Activated T-helper 1 cell treated with anti-CD3 and anti-CD28 coated beads, Interleukin-12 subunit alpha, Interleukin-12 subunit beta, Interleukin-2, Interleukin-4 antibody, amounts not matched to agents 30 ng/mL and 10 ng/mL and 1 ng/mL, durations not matched to agents 14 hours and 24 hours and 36 hours (primary cell): ENCODE measurements at regions not wholly inside any gene's neighbourhood (a gene's known extent, or its start where the extent isn't known, plus 50 kb on each side); places are given as distances from the start of the nearest gene placed in this dataset.

Experiments
- DNase-seq: peaks from one replicate; pipeline ENCODE4 v3.0.0; 2021; ENCODE audit warnings: low spot score
- H3K27ac Mint-ChIP-seq: one replicate; pipeline ENCODE4 v1.8.0; 2021; ENCODE audit warnings: mild to moderate bottlenecking, mixed read lengths
- H3K27me3 Mint-ChIP-seq: one replicate; pipeline ENCODE4 v1.8.0; 2022; ENCODE audit warnings: mild to moderate bottlenecking, moderate library complexity, mixed read lengths; ENCODE audit not compliant: insufficient read depth
- H3K36me3 Mint-ChIP-seq: one replicate; pipeline ENCODE4 v1.8.0; 2021; ENCODE audit warnings: low read depth, mixed read lengths
- H3K4me1 Mint-ChIP-seq: one replicate; pipeline ENCODE4 v1.8.0; 2021; ENCODE audit warnings: low read depth, mixed read lengths
- H3K4me3 Mint-ChIP-seq: one replicate; pipeline ENCODE4 v1.8.0; 2021; ENCODE audit warnings: mild to moderate bottlenecking, moderate library complexity, mixed read lengths
- H3K9me3 Mint-ChIP-seq: one replicate; pipeline ENCODE4 v1.8.0; 2021; ENCODE audit warnings: mixed read lengths
- intact Hi-C: fragments of 100-400 bp; cut with micrococcal nuclease; formaldehyde crosslinking; loops from one replicate; pipeline ENCODE4 v1.15.1; 2024

DNA sequence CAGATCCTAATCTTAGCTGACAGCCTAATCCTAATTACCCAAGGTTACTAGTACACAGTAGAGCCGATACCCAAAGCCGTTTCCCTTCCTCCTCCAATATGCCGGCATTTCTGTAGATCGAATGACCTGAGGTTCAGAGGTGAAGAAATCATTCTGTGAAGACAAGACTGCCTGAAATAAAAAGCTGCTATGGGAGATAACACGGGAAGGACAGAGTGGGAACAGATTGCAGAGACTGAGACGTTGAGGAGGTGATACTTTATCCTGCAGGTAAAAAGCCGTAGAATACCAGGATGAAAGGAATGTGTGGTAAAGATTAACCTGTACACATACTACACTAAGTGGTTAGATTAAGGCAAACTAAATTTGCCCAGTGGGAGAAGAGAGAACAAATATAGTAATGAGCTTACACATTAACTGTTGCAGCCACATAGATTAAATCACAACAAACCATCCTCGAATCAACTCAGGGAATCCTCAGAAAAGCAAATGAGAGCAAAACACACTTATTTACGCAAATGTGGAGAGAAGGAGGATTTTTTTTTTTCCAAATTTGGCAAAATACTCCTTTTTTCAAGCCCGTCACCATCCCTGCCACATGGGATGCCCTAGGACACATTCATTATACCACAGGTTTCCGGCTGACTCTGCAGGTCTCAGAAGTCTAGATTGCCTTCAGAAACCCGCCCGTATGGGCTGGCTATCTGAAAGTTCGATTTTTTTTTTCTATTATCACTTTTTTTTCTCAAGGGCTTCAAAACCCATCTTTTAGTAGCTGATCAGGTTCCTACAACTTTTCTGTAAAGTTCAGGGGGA lies 188.0 kb downstream of the TTC8 start:
- H3K4me1 Mint-ChIP-seq: no peaks in the 10 kb centered on the region
- H3K4me3 Mint-ChIP-seq: no peak overlapping the region
- intact Hi-C loops: loop anchor here (2.0 kb wide), 2 partner anchors 346 to 520 kb away; no protein-coding TSS in a partner anchor

DNA sequence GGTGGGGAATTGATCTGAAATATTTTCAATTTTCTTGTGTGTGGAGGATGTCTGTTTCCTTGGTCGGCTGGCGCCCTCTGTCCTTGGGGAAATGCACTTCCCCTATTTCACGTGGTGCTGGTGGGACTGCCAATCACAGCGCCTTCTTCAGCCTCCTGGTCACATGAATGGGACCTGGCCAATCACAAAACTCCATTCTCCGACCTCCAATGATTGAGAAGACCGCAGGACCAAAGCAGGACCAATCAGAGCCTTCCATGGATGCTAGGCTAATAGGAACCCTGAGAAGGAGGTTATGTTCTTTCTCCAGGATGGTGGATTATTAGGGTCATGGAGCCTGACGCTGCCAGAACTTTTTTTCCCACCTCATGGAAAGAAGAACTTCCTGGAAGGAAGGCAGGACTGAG lies 188.7 kb downstream of the TTC8 start:
- intact Hi-C loops: loop anchor here (2.0 kb wide), 2 partner anchors 346 to 520 kb away; no protein-coding TSS in a partner anchor
- H3K9me3 Mint-ChIP-seq: no peaks in the 10 kb centered on the region
- no peaks in the 10 kb centered on the region for H3K4me1 Mint-ChIP-seq
- H3K4me3 Mint-ChIP-seq: no peak overlapping the region
- no peaks in the 10 kb centered on the region for H3K36me3 Mint-ChIP-seq
- DNase-seq: no peak
- H3K27ac Mint-ChIP-seq: no peak overlapping the region
- peaks cover 12% of the 10 kb centered on the region for H3K27me3 Mint-ChIP-seq

More for the DNA sequence above, 188.0 kb downstream of the TTC8 start:
- no peaks in the 10 kb centered on the region for H3K36me3 Mint-ChIP-seq
- H3K27ac Mint-ChIP-seq: no peak overlapping the region
- no peak for DNase-seq
- H3K27me3 Mint-ChIP-seq: peaks cover 11% of the 10 kb centered on the region
- no peaks in the 10 kb centered on the region for H3K9me3 Mint-ChIP-seq

DNA sequence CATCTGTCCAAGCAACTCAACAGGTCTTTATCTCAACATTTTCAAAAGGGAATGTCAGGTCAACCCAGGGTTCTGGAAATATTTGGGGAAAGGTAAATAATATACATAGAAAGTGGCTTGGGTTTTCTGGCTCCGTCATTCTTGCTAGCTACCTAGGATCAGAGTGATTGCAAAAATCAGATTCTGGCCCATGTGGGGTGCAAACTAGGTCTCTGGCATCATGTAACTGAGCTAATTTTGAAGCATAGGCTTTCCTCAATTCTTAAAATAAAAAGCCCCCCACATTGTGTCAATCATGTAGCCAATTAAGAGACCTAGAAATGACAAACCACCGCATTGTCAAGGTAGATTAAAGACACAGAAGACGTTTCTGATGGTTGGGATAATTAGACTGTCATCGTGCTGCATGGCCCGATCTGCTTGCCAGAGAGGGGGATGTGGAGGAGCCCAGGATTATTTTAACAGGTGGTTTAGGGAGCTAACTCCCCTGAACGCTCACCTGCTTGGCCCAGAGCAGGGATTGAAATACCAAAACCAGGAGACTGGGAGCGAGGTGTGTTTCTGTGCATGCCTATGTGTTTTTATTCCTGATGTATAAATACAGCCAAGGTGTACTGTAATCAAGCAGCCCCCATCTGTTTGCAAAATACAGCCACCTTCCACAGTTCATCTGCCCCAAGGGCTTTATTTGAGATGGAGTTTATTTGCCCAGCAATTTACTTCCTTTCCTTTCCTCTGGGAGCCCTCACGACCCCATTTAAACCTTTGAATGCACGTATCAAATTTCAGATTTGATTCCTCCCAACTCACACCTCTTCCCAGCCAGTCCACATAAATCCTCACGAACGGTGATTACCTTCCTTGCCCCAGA lies 189.5 kb downstream of the TTC8 start:
- intact Hi-C loops: loop anchor here (2.0 kb wide), 2 partner anchors 347 to 521 kb away; no protein-coding TSS in a partner anchor
- H3K4me1 Mint-ChIP-seq: no peaks in the 10 kb centered on the region
- no peaks in the 10 kb centered on the region for H3K9me3 Mint-ChIP-seq
- H3K4me3 Mint-ChIP-seq: no peak overlapping the region
- H3K27me3 Mint-ChIP-seq: peaks cover 15% of the 10 kb centered on the region
- H3K36me3 Mint-ChIP-seq: no peaks in the 10 kb centered on the region
- H3K27ac Mint-ChIP-seq: no peak overlapping the region
- DNase-seq: no peak

DNA sequence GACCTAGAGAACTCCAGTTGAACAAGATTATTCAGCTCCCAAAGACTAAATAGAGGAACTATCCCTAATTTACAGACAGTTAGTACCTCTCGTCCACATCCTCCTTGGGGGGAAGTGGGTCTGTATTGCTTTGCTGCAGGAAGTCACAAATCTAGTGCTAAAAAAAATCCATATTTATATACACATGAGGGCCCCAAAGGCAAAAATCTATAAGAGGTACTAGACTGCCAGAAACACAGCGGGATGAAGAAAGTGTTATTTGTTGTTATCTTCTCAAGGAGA lies 190.1 kb downstream of the TTC8 start:
- intact Hi-C loops: no loop called here
- Mint-ChIP-seq H3K36me3 (no peaks in the 10 kb centered on the region), H3K27ac (no peak overlapping the region), H3K4me3 (no peak overlapping the region), H3K4me1 (no peaks in the 10 kb centered on the region), H3K9me3 (no peaks in the 10 kb centered on the region), H3K27me3 (peaks cover 17% of the 10 kb centered on the region)
- DNase-seq: no peak

DNA sequence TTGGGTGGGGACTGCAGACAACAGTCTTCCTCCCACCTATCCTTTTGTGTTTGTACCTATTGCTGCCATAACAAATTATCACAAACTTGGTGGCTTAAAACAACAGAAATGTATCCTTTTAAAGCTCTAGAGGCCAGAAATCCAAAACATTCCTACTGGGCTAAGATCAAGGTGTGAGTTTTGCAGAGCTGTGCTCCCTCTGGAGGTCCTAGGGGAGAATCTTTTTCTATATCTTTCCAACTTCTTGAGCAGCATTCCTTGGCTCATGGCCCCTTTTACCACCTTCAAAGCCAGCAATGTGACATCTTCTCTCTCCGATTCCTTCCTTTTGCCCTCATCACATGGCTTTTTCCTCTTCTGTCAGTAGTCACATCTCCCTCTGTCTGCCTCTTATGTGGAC lies 190.6 kb downstream of the TTC8 start:
- Mint-ChIP-seq H3K9me3 (no peaks in the 10 kb centered on the region), H3K27me3 (peaks cover 17% of the 10 kb centered on the region), H3K4me1 (no peaks in the 10 kb centered on the region), H3K27ac (no peak overlapping the region), H3K36me3 (no peaks in the 10 kb centered on the region), H3K4me3 (no peak overlapping the region)
- intact Hi-C loops: no loop called here
- DNase-seq: no peak

DNA sequence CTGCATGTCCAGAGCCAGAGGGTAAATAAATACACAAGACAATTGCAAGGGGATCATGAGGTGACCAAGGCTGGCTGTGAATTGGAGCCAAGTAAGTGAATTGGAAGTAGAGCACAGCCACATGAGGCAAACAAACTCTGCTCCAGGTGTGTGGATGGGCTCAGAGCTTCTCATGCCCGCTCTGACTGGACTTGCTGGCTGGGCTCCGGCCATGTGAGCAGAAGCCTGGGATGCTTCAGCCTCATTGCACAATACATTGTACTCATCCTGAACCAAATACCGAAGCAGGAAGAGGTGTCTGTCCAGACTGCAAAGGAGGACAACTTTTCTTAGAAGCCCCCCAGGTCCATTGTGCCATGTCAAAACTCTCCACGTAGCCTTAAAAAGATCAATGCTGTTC lies 193.0 kb downstream of the TTC8 start:
- DNase-seq: no peak
- peaks cover 20% of the 10 kb centered on the region for H3K27me3 Mint-ChIP-seq
- no peaks in the 10 kb centered on the region for H3K36me3 Mint-ChIP-seq
- intact Hi-C loops: no loop called here
- H3K27ac Mint-ChIP-seq: no peak overlapping the region
- no peaks in the 10 kb centered on the region for H3K4me1 Mint-ChIP-seq
- no peaks in the 10 kb centered on the region for H3K9me3 Mint-ChIP-seq
- no peak overlapping the region for H3K4me3 Mint-ChIP-seq

DNA sequence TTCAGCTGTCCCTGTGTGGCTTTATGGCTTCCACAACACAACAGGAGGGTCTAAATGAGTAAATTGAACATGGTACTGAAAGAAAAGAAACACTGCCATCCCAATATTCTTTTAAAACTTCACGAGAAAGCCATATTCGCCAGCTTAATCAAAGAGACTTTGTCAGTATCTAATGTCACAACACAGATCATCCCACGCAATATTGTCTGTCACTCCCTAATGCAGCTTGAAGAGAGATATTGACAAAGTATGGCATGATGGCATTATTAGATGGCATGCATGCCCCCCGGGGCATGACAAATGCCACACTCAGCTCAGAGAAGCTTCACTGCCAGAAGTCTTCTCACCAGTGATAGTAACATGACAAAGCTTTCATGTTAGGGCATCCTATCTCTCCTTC lies 197.8 kb downstream of the TTC8 start:
- Mint-ChIP-seq H3K9me3 (no peaks in the 10 kb centered on the region), H3K27ac (no peak overlapping the region), H3K27me3 (peaks cover 35% of the 10 kb centered on the region), H3K4me3 (no peak overlapping the region), H3K36me3 (no peaks in the 10 kb centered on the region), H3K4me1 (no peaks in the 10 kb centered on the region)
- intact Hi-C loops: no loop called here
- no peak for DNase-seq

DNA sequence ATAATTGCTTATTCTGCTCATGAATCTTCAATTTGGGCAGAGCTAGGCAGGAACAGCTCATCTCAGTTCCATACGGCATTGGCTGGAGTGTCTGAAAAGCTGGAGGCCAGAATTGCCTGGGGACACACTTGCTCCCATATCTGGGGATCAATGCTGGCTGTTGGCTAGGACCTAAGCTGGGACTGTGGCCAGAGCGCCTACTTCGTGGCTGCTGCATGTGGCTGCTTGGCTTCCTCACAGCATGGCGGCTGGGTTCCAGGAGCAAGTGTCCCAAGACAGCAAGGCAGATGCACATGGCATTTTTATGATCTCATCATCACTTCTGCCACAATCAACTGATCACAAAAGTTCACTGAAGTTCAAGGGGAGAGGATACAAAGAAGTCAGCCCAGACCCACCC lies 200.2 kb downstream of the TTC8 start:
- Mint-ChIP-seq H3K4me3 (no peak overlapping the region), H3K9me3 (no peaks in the 10 kb centered on the region), H3K27me3 (peaks cover 39% of the 10 kb centered on the region), H3K27ac (no peak overlapping the region), H3K36me3 (no peaks in the 10 kb centered on the region), H3K4me1 (peaks cover 7% of the 10 kb centered on the region)
- intact Hi-C loops: loop anchor here (5.0 kb wide), 2 partner anchors 153 to 743 kb away; no protein-coding TSS in a partner anchor
- no peak for DNase-seq

DNA sequence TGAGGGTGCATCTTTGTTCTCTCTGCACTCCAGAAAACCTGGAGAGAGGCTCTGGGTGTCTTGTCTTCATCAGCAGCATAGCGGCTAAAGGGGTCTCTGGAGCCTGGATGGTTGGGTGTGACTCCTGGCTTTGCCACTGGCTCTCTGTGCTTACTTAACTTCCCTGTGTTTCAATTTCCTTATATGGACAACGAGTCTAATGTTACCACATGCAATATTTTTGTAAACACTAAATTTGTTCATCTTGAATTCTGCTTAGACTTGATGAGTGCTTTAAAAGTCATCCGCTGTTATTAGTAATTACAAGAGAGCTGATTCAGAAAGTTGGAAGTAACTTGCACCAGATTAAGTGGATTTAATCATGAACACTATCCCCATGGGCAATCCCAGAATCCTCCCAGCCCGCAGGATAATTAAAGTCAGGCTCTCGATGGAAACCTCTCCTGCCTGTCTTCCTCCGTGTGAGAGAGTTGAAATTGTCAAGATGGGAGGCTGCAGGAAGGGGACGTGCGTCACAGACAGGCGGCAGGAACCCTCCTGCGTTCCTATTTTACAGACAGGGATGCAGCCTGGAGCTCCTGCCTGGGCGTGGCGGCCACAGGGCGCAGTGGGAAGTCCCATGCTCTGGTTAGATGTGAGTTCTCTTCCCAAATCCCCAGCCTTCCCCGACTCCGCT lies 201.2 kb downstream of the TTC8 start:
- peaks cover 47% of the 10 kb centered on the region for H3K27me3 Mint-ChIP-seq
- no peak overlapping the region for H3K4me3 Mint-ChIP-seq
- H3K27ac Mint-ChIP-seq: no peak overlapping the region
- no peaks in the 10 kb centered on the region for H3K36me3 Mint-ChIP-seq
- intact Hi-C loops: loop anchor here (2.0 to 5.0 kb wide), 4 partner anchors 152 to 1209 kb away; no protein-coding TSS in a partner anchor
- no peak for DNase-seq
- peaks cover 7% of the 10 kb centered on the region for H3K4me1 Mint-ChIP-seq
- no peaks in the 10 kb centered on the region for H3K9me3 Mint-ChIP-seq

DNA sequence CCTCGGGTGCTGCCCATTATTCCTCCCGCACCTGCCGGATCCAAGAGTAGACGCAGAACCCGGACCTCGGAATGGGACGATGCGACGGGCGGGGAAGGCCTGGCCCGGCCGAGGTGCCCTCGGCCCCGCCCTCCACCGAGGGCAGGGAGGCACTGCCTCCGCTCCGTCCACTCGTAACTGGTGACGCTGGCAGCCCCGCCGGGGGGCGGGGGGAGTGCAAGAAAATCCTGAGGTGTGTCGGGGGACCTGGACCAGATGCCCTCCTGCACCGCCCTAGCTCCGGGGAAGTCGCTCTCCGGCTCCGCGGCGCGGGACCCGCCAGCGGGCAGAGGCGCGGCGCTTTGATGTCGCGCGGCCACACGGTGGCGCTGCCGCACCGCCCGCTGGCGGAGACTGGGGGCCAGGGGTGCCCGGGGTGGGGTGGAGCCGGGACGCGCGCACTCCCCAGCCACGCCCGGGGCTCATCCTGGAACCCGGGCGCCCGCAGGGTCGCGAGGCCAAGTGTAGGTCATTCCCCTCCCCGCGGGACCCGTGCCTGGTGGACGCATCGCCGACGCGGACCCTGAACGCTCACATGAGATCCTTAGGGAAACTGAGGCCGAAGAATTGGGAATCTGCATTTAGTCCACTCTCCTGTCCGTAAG lies 202.8 kb downstream of the TTC8 start:
- Mint-ChIP-seq H3K27ac (no peak overlapping the region), H3K9me3 (no peaks in the 10 kb centered on the region), H3K4me3 (peak overlapping the region; percentile 64), H3K4me1 (peaks cover 7% of the 10 kb centered on the region), H3K27me3 (peaks cover 49% of the 10 kb centered on the region), H3K36me3 (no peaks in the 10 kb centered on the region)
- intact Hi-C loops: loop anchor here (1.0 to 5.0 kb wide), 6 partner anchors 150 to 1208 kb away; no protein-coding TSS in a partner anchor
- peak; percentile 36 for DNase-seq

DNA sequence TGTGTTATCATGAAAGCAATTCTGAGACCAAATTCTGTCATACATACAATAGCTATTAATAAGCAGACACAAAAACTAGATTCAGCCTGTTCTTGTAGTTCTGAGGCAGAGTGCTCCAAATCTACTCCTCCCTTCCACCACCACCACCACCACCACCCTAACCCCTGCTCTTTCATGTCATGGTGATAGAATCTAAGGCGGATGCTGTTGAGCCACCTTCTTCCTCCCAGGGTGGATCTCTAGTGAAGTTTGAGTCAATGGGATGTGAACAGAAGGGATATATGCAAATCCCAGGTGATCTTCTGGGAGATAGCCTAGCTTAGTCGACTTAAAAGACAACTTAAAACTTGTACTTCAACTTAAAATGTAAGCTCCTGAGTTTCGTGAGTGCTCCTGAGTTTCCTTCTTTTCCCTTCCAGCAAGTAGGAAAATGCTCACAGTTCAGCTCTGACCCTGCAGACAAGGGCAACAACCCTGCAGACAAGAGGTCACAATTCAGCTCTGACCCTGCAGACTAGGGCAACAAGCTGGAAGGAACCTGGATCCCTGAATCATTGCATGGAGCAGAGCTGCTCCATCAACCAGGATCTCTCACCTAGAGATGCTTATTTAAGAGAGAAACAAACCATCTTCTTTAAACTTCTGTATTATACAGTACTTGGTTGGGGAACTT lies 204.1 kb downstream of the TTC8 start:
- peaks cover 7% of the 10 kb centered on the region for H3K4me1 Mint-ChIP-seq
- H3K27ac Mint-ChIP-seq: no peak overlapping the region
- H3K9me3 Mint-ChIP-seq: no peaks in the 10 kb centered on the region
- H3K36me3 Mint-ChIP-seq: no peaks in the 10 kb centered on the region
- no peak for DNase-seq
- H3K27me3 Mint-ChIP-seq: peaks cover 42% of the 10 kb centered on the region
- intact Hi-C loops: loop anchor here (5.0 kb wide), 2 partner anchors 149 to 739 kb away; no protein-coding TSS in a partner anchor
- no peak overlapping the region for H3K4me3 Mint-ChIP-seq
